ENCODE measurements at regions not wholly inside any gene's neighbourhood (a gene's known extent, or its start where the extent isn't known, plus 50 kb on each side); places are given as distances from the start of the nearest gene placed in this dataset.

DNA sequence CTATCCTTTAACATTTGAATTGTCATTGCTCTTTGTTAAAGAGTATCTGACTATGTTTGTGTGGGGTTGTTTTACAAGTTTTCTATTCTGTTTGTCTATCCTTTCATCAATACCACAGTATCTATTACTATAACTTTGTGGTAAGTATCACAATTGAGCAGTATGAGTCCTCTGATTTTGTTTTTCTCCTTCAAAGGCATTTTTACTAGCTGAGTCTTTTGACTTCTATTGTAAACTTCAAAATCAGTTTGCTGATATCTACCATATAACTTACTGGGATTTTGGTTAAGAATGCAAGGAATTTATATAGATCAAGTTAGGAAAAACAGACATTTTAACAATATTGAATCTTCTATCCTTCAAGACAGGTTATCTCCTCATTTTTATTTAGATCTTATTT lies 789.8 kb upstream of the PTPRD start:
- H3K27ac ChIP-seq, result no peak overlapping the region
- TF ChIP-seq ZFX (IDR thresholded peaks at IDR 0.05; ENCODE audit: borderline replicate concordance), result no peak
- no peak for TF ChIP-seq CTCF (IDR thresholded peaks at IDR 0.05)

DNA sequence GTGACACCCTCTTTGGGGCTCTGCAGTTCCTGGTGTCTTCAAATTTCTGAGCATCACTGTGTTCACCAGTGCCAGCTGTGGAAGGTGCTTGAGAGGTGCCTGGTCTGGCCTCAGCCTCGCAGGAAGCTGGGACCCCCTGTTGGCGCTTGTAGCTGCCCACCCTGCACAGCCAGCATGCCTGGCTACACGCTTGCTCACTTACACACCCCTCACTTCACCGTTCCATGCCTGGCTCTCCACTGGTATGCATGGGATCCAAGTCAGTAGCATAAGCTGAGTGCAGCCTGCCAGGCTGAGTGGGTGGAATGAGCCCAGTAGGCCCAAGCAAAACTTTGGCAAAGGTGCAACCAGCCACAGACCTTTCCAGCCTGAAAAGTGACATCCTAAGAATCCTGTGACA lies 801.4 kb upstream of the PTPRD start:
- H3K27ac ChIP-seq, result no peak overlapping the region
- no peak for TF ChIP-seq CTCF (IDR thresholded peaks at IDR 0.05)
- no peak for TF ChIP-seq ZFX (IDR thresholded peaks at IDR 0.05; ENCODE audit: borderline replicate concordance)

GRCh38 chr9:11417782-11418181 lies 805.0 kb upstream of the PTPRD start:
- no peak for TF ChIP-seq CTCF (IDR thresholded peaks at IDR 0.05)
- no peak for TF ChIP-seq ZFX (IDR thresholded peaks at IDR 0.05; ENCODE audit: borderline replicate concordance)

GRCh38 chr9:11431490-11431889 lies 818.7 kb upstream of the PTPRD start:
- TF ChIP-seq CTCF (IDR thresholded peaks at IDR 0.05) (no peak), ZFX (IDR thresholded peaks at IDR 0.05; ENCODE audit: borderline replicate concordance) (no peak)
- no peak overlapping the region for H3K27ac ChIP-seq

More at GRCh38 chr9:11417782-11418181, 805.0 kb upstream of the PTPRD start:
- H3K27ac ChIP-seq, result no peak overlapping the region

DNA sequence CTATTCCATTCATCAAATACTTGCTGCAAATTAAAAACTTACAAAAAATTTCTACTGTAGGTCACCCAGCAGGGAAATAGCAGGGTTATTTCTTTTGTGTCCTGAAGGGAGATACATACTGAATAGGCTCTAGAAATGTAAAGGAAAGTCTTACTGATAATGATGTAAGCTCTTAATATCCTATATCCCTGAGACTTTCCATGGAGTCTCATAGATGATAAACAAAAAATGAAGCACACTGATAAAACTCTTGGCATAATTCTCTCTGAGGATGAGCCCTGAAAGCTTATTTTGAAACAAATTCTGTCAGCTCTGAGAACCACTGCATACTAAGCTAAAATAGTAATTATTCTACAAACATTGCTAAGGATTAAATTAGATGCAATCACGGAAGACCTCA lies 819.6 kb upstream of the PTPRD start:
- no peak overlapping the region for H3K27ac ChIP-seq
- no peak for TF ChIP-seq CTCF (IDR thresholded peaks at IDR 0.05)
- no peak for TF ChIP-seq ZFX (IDR thresholded peaks at IDR 0.05; ENCODE audit: borderline replicate concordance)

- no peak overlapping the region for H3K27ac ChIP-seq
- TF ChIP-seq CTCF (IDR thresholded peaks at IDR 0.05), result no peak
- no peak for TF ChIP-seq ZFX (IDR thresholded peaks at IDR 0.05; ENCODE audit: borderline replicate concordance)
Observed at GRCh38 chr9:11443631-11444030, 830.8 kb upstream of the PTPRD start.

DNA sequence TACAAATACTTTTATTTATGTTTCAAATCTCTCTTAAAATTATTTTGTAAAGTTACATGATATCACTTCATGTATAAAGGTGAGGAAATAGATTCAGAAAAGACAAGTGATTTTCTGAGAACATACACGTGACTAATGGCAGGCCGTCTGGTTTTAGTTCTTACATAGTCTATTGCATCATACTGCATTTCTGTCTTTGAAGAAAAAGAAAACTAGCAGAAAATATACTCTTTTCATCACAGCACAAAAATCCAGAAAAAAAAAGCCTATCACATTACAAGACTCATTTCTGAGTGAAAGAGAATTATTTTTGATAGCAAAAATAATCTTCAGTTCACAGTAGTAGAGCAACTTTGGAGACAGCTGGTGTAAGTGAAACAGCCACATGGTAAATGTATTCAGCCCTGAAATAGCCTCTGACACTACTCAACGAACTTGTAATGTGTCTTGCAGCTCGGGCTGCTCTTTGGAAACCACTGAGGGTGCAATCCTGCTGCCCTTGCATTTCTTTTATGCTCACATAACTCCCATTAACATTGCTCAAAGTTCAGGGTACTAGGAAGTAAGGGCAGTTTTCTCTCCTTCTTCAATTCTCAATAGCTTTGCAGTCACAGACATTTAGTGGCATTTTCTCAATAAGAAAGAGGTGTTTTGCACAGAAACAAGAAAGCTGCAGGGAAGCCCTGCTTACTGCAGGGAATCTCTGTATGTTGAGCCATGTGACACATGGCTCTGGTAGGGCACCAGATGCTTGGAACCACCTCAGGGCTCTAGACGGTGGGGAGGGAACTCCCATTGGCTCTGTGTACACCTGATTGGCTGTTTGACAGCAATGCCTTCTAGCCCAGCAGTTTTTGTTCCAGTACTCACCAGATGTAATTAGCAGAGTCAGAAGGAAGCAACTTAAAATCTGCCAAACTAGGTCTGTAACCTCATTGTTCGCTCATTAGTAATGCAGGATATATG lies 845.3 kb upstream of the PTPRD start:
- H3K27ac ChIP-seq, result no peak overlapping the region
- TF ChIP-seq ZFX (IDR thresholded peaks at IDR 0.05; ENCODE audit: borderline replicate concordance), result no peak
- TF ChIP-seq CTCF (IDR thresholded peaks at IDR 0.05), result no peak

All from 22Rv1 (cell line).